Endothelial cell of umbilical vein (primary cell): ENCODE measurements at regions not wholly inside any gene's neighbourhood (a gene's known extent, or its start where the extent isn't known, plus 50 kb on each side); places are given as distances from the start of the nearest gene placed in this dataset.

Experiments
- BruUV-seq: library from RNA; stranded (reverse); fragments of 400-500 nt; replicated peaks from 2 replicates; lab custom pipeline; 2021; lab: Mats Ljungman, UMichigan
- CTCF ChIA-PET: fragments of 300-600, 350-600 bp; sonication (Branson Sonifier 250); formaldehyde crosslinking; loops from one replicate; lab custom pipeline; 2021; ENCODE audit warnings: antibody characterized with exemption, inconsistent platforms; lab: Charles Lee
- POLR2A ChIA-PET: fragments of 300-600, 350-600 bp; sonication (Branson Sonifier 250); formaldehyde crosslinking; loops from one replicate; lab custom pipeline; 2021; ENCODE audit warnings: antibody characterized with exemption, inconsistent platforms; lab: Charles Lee
- DNase-seq: peaks from one replicate; pipeline ENCODE4 v3.0.0-alpha.2; 2011; ENCODE audit warnings: low read depth, low spot score
- FAIRE-seq: peaks from 2 replicates; lab custom pipeline; 2011; peaks lifted over from hg19 to GRCh38; lab: Jason Lieb, UNC
- H2AFZ ChIP-seq: 2 replicates; pipeline ENCODE4 v1.6.0; 2012; ENCODE audit warnings: low read depth, low read length, control low read depth, inconsistent platforms
- H3K27ac ChIP-seq: 2 replicates; pipeline ENCODE4 v1.5.1; 2011; ENCODE audit warnings: low read depth, mild to moderate bottlenecking, control low read depth, low read length, moderate library complexity; ENCODE audit not compliant: insufficient read depth
- H3K27me3 ChIP-seq, 2 experiments: 2 replicates each; pipeline versions ENCODE4 v1.6.0 to v1.6.1; 2011; ENCODE audit warnings: low read length in 2 of 2, mixed read lengths in 1 of 2; ENCODE audit not compliant: control insufficient read depth in 2 of 2, insufficient read depth in 2 of 2
- H3K36me3 ChIP-seq, 2 experiments: 2 replicates in 1 of 2; 3 replicates in 1 of 2; pipeline ENCODE4 v1.5.1; 2011; ENCODE audit warnings: low read length in 2 of 2, mild to moderate bottlenecking in 1 of 2, moderate library complexity in 1 of 2; ENCODE audit not compliant: control insufficient read depth in 2 of 2, insufficient read depth in 2 of 2; ENCODE audit errors: extremely low read depth in 1 of 2
- H3K4me1 ChIP-seq: 3 replicates; pipeline ENCODE4 v1.5.1; 2011; ENCODE audit warnings: mild to moderate bottlenecking, low read length; ENCODE audit not compliant: control insufficient read depth, insufficient read depth; ENCODE audit errors: extremely low read depth
- H3K4me2 ChIP-seq: 2 replicates; pipeline ENCODE4 v1.6.1; 2011; ENCODE audit warnings: low read length, control low read depth, mixed read lengths; ENCODE audit not compliant: insufficient read depth
- H3K4me3 ChIP-seq, 3 experiments: fragments of 200-600 bp in 1 of 3; sonication (generic), shearing (Covaris generic) in 1 of 3; replicated peaks in 1 of 3; 2 replicates each; pipeline ENCODE4 v1.5.1; 2011 to 2016; ENCODE audit warnings: control low read depth in 3 of 3, low read length in 3 of 3, mild to moderate bottlenecking in 2 of 3, inconsistent platforms in 1 of 3, low read depth in 1 of 3, moderate library complexity in 1 of 3; ENCODE audit not compliant: insufficient read depth in 1 of 3
- H3K79me2 ChIP-seq: 2 replicates; pipeline ENCODE4 v1.6.0; 2012; ENCODE audit warnings: low read length, inconsistent platforms; ENCODE audit not compliant: control insufficient read depth, insufficient read depth
- H3K9ac ChIP-seq: replicated peaks from 2 replicates; pipeline ENCODE3; 2011; ENCODE audit warnings: low read length, control low read depth; ENCODE audit not compliant: insufficient read depth; ENCODE audit errors: extremely low read depth
- H3K9me1 ChIP-seq: replicated peaks from 3 replicates; pipeline ENCODE4 v1.6.0; 2011; ENCODE audit warnings: mild to moderate bottlenecking, low read length; ENCODE audit not compliant: control insufficient read depth, insufficient read depth; ENCODE audit errors: extremely low read depth
- H3K9me3 ChIP-seq: replicated peaks from 2 replicates; pipeline ENCODE4 v1.5.1; 2012; ENCODE audit warnings: low read length, inconsistent platforms; ENCODE audit not compliant: control insufficient read depth, insufficient read depth
- H4K20me1 ChIP-seq: replicated peaks from 2 replicates; pipeline ENCODE3; 2011; ENCODE audit warnings: mild to moderate bottlenecking, low read length; ENCODE audit not compliant: control insufficient read depth, insufficient read depth; ENCODE audit errors: extremely low read depth
- EZH2 ChIP-seq: IDR thresholded peaks from 2 replicates; pipeline ENCODE4 v1.6.1; 2012; ENCODE audit warnings: borderline replicate concordance, low read depth, mild to moderate bottlenecking, moderate library complexity, low read length, inconsistent platforms; ENCODE audit not compliant: severe bottlenecking
- FOS ChIP-seq: IDR thresholded peaks from 2 replicates; pipeline ENCODE4 v1.6.1; 2011; ENCODE audit warnings: mild to moderate bottlenecking, low read length, moderate library complexity, borderline replicate concordance; ENCODE audit not compliant: insufficient read depth
- GATA2 ChIP-seq: IDR thresholded peaks from 2 replicates; pipeline ENCODE4 v1.7.0; 2011; ENCODE audit warnings: low read depth, mild to moderate bottlenecking, moderate library complexity, mixed read lengths, low read length; ENCODE audit not compliant: insufficient read length, insufficient read depth
- JUN ChIP-seq: IDR thresholded peaks from 2 replicates; pipeline ENCODE4 v1.6.1; 2011; ENCODE audit warnings: borderline replicate concordance, low read depth; ENCODE audit not compliant: insufficient read length, insufficient read depth
- MYC ChIP-seq: IDR thresholded peaks from one replicate; pipeline ENCODE4 v1.6.1; 2011; ENCODE audit warnings: mild to moderate bottlenecking, low read depth, low read length
- POLR2A ChIP-seq: IDR thresholded peaks from 2 replicates; pipeline ENCODE4 v1.6.1; 2012; ENCODE audit warnings: low read depth, mild to moderate bottlenecking, control low read depth, low read length
- POLR2AphosphoS5 ChIP-seq: IDR thresholded peaks from 2 replicates; pipeline ENCODE4 v1.6.1; 2012; ENCODE audit warnings: low read depth, mild to moderate bottlenecking, control low read depth, low read length, moderate library complexity; ENCODE audit not compliant: insufficient read depth
- dilution Hi-C: fragments of 300-500 bp; cut with MboI; formaldehyde crosslinking; loops from one replicate; pipeline ENCODE4 v1.15.0; 2019; ENCODE audit warnings: low sequenced_read_pairs; ENCODE audit not compliant: extremely low pct_ligation_motif_present
- intact Hi-C: fragments of 100-400 bp; cut with micrococcal nuclease; formaldehyde crosslinking; loops from one replicate; pipeline ENCODE4 v1.10.0; 2022
- TF ChIP-seq, protein P1 (sequence below): IDR thresholded peaks from 2 replicates; pipeline ENCODE4 v1.6.1; 2011; ENCODE audit not compliant: insufficient read depth, insufficient read length
- TF ChIP-seq, protein P2 (sequence below), 2 donors: IDR thresholded peaks; 1 replicate in 1 of 2; 2 replicates in 1 of 2; pipeline ENCODE4 v1.5.1; 2011; ENCODE audit warnings: low read length in 2 of 2, mild to moderate bottlenecking in 2 of 2, moderate library complexity in 2 of 2, control low read depth in 1 of 2, inconsistent platforms in 1 of 2, low read depth in 1 of 2; ENCODE audit not compliant: insufficient read depth in 1 of 2; ENCODE audit errors: extremely low read depth in 1 of 2

DNA sequence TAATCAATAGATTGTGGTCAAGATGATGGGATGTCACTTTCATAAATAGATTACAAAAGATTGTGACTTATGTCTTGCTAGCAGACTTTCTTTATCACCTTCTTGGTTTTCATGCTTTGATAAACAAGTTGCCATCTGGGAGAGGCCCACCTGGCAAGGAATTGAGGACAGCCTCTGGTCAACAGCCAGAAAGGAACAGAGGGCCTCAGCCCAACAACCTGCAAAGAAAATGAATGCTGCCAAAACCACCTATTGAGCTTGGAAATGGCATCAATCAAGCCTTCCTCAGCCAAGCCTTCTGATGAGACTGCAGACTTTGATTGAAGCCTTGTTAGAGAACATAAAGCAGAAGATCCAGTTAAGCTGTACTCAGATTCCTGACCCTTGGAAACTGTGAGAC lies 288.6 kb downstream of the SPRY2 start:
- peaks cover 26% of the 10 kb centered on the region for H3K4me1 ChIP-seq
- no peak overlapping the region for H3K4me3 ChIP-seq
- H3K27ac ChIP-seq = no peak overlapping the region
- FAIRE-seq = no peak
- no peaks in the 10 kb centered on the region for H3K79me2 ChIP-seq
- no peak overlapping the region for H3K4me2 ChIP-seq
- H3K9ac ChIP-seq = no peak overlapping the region
- no peaks in the 10 kb centered on the region for H3K9me1 ChIP-seq
- H2AFZ ChIP-seq = no peak overlapping the region
- no peaks in the 10 kb centered on the region for H3K36me3 ChIP-seq
- intact Hi-C loops (no loop called here), dilution Hi-C loops (no loop called here)
- H3K27me3 ChIP-seq = no peaks in the 10 kb centered on the region
- no peaks in the 10 kb centered on the region for H4K20me1 ChIP-seq
- no peak for DNase-seq
- CTCF ChIA-PET = no interaction called here
- H3K9me3 ChIP-seq = no peaks in the 10 kb centered on the region
- no TSS peak for BruUV-seq
- TF ChIP-seq, protein P1, sequence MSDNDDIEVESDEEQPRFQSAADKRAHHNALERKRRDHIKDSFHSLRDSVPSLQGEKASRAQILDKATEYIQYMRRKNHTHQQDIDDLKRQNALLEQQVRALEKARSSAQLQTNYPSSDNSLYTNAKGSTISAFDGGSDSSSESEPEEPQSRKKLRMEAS = no peak
- TF ChIP-seq EZH2 = no peak
- no peak for TF ChIP-seq MYC
- TF ChIP-seq GATA2 = no peak
- no peak for TF ChIP-seq FOS
- POLR2A ChIA-PET = no interaction called here

DNA sequence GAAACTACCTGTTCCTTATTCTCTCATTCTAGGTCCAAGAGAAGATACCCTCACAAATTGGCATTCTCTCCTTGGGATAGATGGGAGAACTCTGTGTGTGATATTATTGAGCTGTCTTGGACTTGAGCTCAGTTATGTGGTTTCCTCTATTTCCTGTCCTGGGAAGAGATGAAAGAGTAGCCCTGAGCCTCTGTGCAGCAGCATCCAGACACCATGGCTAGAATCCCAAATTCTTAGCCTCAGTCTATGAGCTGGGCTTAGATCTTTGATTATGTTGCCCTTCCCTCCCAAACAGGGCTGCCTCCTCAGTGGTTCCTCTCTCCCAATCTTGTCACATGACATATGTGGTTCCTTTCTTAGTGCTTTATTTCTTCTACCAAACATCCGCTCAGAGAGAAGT lies 290.7 kb downstream of the SPRY2 start:
- no peaks in the 10 kb centered on the region for H3K9me3 ChIP-seq
- peak overlapping the region; percentile 28 for H3K4me2 ChIP-seq
- no peak overlapping the region for H3K9ac ChIP-seq
- ChIA-PET POLR2A (no interaction called here), CTCF (interaction anchor here (0.7 to 1.7 kb wide), 3 partner anchors 70 to 929 kb away, joined by 3 to 4 read pairs (median 3); no protein-coding TSS in a partner anchor)
- no peak overlapping the region for H2AFZ ChIP-seq
- dilution Hi-C loops = no loop called here
- H3K27me3 ChIP-seq = no peaks in the 10 kb centered on the region
- no peaks in the 10 kb centered on the region for H3K36me3 ChIP-seq
- H3K27ac ChIP-seq = no peak overlapping the region
- TF ChIP-seq POLR2AphosphoS5 (no peak), EZH2 (no peak), JUN (no peak), MYC (no peak), FOS (no peak), POLR2A (no peak), GATA2 (no peak)
- TF ChIP-seq, protein P2, sequence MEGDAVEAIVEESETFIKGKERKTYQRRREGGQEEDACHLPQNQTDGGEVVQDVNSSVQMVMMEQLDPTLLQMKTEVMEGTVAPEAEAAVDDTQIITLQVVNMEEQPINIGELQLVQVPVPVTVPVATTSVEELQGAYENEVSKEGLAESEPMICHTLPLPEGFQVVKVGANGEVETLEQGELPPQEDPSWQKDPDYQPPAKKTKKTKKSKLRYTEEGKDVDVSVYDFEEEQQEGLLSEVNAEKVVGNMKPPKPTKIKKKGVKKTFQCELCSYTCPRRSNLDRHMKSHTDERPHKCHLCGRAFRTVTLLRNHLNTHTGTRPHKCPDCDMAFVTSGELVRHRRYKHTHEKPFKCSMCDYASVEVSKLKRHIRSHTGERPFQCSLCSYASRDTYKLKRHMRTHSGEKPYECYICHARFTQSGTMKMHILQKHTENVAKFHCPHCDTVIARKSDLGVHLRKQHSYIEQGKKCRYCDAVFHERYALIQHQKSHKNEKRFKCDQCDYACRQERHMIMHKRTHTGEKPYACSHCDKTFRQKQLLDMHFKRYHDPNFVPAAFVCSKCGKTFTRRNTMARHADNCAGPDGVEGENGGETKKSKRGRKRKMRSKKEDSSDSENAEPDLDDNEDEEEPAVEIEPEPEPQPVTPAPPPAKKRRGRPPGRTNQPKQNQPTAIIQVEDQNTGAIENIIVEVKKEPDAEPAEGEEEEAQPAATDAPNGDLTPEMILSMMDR (IDR thresholded peaks at IDR 0.05; ENCODE audit: extremely low read depth in 1 of 2, insufficient read depth in 1 of 2, low read depth in 1 of 2, low read length in 2 of 2) = no peak
- TF ChIP-seq, protein P1 = no peak
- no peak for FAIRE-seq
- no peaks in the 10 kb centered on the region for H3K79me2 ChIP-seq
- DNase-seq = peak; percentile 15
- BruUV-seq = no TSS peak
- no peaks in the 10 kb centered on the region for H3K9me1 ChIP-seq
- intact Hi-C loops = loop anchor here (1.0 kb wide), 1 partner anchor 34 kb away; no protein-coding TSS in a partner anchor
- no peaks in the 10 kb centered on the region for H4K20me1 ChIP-seq
- peaks cover 26% of the 10 kb centered on the region for H3K4me1 ChIP-seq
- no peak overlapping the region for H3K4me3 ChIP-seq
